Liver (tissue), 8 donors: ENCODE measurements at regions not wholly inside any gene's neighbourhood (a gene's known extent, or its start where the extent isn't known, plus 50 kb on each side); places are given as distances from the start of the nearest gene placed in this dataset.

Experiments
- DNase-seq: peaks from one replicate; pipeline ENCODE4 v3.0.0-alpha.2; 2017; ENCODE audit warnings: low spot score
- H3K27ac ChIP-seq, 2 donors: one replicate each; pipeline ENCODE4 v1.7.0; 2013; ENCODE audit warnings: inconsistent platforms in 2 of 2, low read length in 2 of 2, control low read depth in 1 of 2, low read depth in 1 of 2, mild to moderate bottlenecking in 1 of 2
- H3K27me3 ChIP-seq, 4 donors: one replicate each; pipeline versions ENCODE4 v1.6.1 to v1.7.0; 2013; ENCODE audit warnings: low read length in 3 of 4, inconsistent platforms in 1 of 4, mild to moderate bottlenecking in 1 of 4, moderate library complexity in 1 of 4; ENCODE audit not compliant: control insufficient read depth in 4 of 4, insufficient read depth in 4 of 4
- H3K36me3 ChIP-seq, 4 donors: one replicate each; pipeline versions ENCODE4 v1.6.1 to v1.7.0; 2013; ENCODE audit warnings: low read length in 3 of 4, mild to moderate bottlenecking in 3 of 4, low read depth in 1 of 4, moderate library complexity in 1 of 4; ENCODE audit not compliant: control insufficient read depth in 4 of 4, insufficient read depth in 3 of 4
- H3K4me1 ChIP-seq, 4 donors: one replicate each; pipeline versions ENCODE4 v1.6.1 to v1.7.0; 2013; ENCODE audit warnings: low read length in 3 of 4, mild to moderate bottlenecking in 3 of 4, moderate library complexity in 1 of 4; ENCODE audit not compliant: control insufficient read depth in 4 of 4, insufficient read depth in 4 of 4
- H3K4me3 ChIP-seq, 3 donors: one replicate each; pipeline versions ENCODE4 v1.6.1 to v1.7.0; 2013; ENCODE audit warnings: low read length in 3 of 3, control low read depth in 1 of 3, low read depth in 1 of 3, mild to moderate bottlenecking in 1 of 3
- H3K9ac ChIP-seq, 2 donors: one replicate each; pipeline ENCODE4 v1.7.0; 2013; ENCODE audit warnings: low read length in 2 of 2, mild to moderate bottlenecking in 2 of 2, moderate library complexity in 2 of 2, control low read depth in 1 of 2, low read depth in 1 of 2
- H3K9me3 ChIP-seq, 4 donors: one replicate each; pipeline versions ENCODE4 v1.6.1 to v1.7.0; 2013; ENCODE audit warnings: low read length in 3 of 4; ENCODE audit not compliant: control insufficient read depth in 4 of 4
- ATF3 ChIP-seq: IDR thresholded peaks from 2 replicates; pipeline ENCODE4 v1.6.1; 2016; ENCODE audit warnings: antibody characterized with exemption
- CTCF ChIP-seq: fragments of 150-350 bp; IDR thresholded peaks from 2 replicates; pipeline ENCODE4 v1.5.1; 2017; ENCODE audit warnings: improper control_type of control experiment, low read depth, low read length; ENCODE audit not compliant: missing input control
- EGR1 ChIP-seq, 2 donors: IDR thresholded peaks; 2 replicates each; pipeline ENCODE4 v1.6.1; 2016 to 2018; ENCODE audit warnings: antibody characterized with exemption in 2 of 2, low read depth in 2 of 2
- FOXA1 ChIP-seq: IDR thresholded peaks from 2 replicates; pipeline ENCODE4 v1.6.1; 2016; ENCODE audit warnings: antibody characterized with exemption
- FOXA2 ChIP-seq: IDR thresholded peaks from 2 replicates; pipeline ENCODE4 v1.6.1; 2016; ENCODE audit warnings: antibody characterized with exemption
- GABPA ChIP-seq, 2 donors: IDR thresholded peaks in 1 of 2; conservative IDR thresholded peaks in 1 of 2; 2 replicates each; pipeline ENCODE4 v1.6.1; 2016; ENCODE audit warnings: antibody characterized with exemption in 2 of 2, mild to moderate bottlenecking in 1 of 2, moderate library complexity in 1 of 2
- HNF4A ChIP-seq, 2 donors: conservative IDR thresholded peaks; 2 replicates each; pipeline ENCODE4 v1.6.1; 2016; ENCODE audit warnings: antibody characterized with exemption in 2 of 2, mild to moderate bottlenecking in 2 of 2
- HNF4G ChIP-seq: IDR thresholded peaks from 2 replicates; pipeline ENCODE4 v1.6.1; 2016; ENCODE audit warnings: antibody characterized with exemption
- JUND ChIP-seq, 2 donors: IDR thresholded peaks; 2 replicates each; pipeline ENCODE4 v1.6.1; 2016; ENCODE audit warnings: antibody characterized with exemption in 2 of 2
- NR2F2 ChIP-seq: IDR thresholded peaks from 2 replicates; pipeline ENCODE4 v1.6.1; 2016; ENCODE audit warnings: antibody characterized with exemption
- RAD21 ChIP-seq, 2 donors: IDR thresholded peaks; 2 replicates each; pipeline ENCODE4 v1.6.1; 2016; ENCODE audit warnings: antibody characterized with exemption in 2 of 2, mild to moderate bottlenecking in 2 of 2
- REST ChIP-seq: IDR thresholded peaks from 2 replicates; pipeline ENCODE4 v1.6.1; 2016; ENCODE audit warnings: antibody characterized with exemption, mild to moderate bottlenecking
- RXRA ChIP-seq, 2 donors: IDR thresholded peaks; 2 replicates each; pipeline ENCODE4 v1.6.1; 2017 to 2018; ENCODE audit warnings: antibody characterized with exemption in 2 of 2, mild to moderate bottlenecking in 1 of 2
- SP1 ChIP-seq: IDR thresholded peaks from 2 replicates; pipeline ENCODE4 v1.6.1; 2018; ENCODE audit warnings: antibody characterized with exemption, mild to moderate bottlenecking
- TAF1 ChIP-seq: conservative IDR thresholded peaks from 2 replicates; pipeline ENCODE4 v1.6.1; 2016; ENCODE audit warnings: antibody characterized with exemption, mild to moderate bottlenecking
- YY1 ChIP-seq: IDR thresholded peaks from 2 replicates; pipeline ENCODE4 v1.6.1; 2016; ENCODE audit warnings: antibody characterized with exemption, mild to moderate bottlenecking
- ZBTB33 ChIP-seq: IDR thresholded peaks from 2 replicates; pipeline ENCODE4 v1.6.1; 2016; ENCODE audit warnings: antibody characterized with exemption
- WGBS: extraction: QIAGEN DNeasy Blood & Tissue Kit; methylation state at CpG from one replicate; pipeline ENCODE4 v1.1.7; 2013; 5-methylcytosine and 5-hydroxymethylcytosine counted together
- TF ChIP-seq, protein P1 (sequence below): IDR thresholded peaks from 2 replicates; pipeline ENCODE4 v1.6.1; 2016; ENCODE audit warnings: antibody characterized with exemption
- donor health status: healthy.
- donor health status: healthy.
- donor health status: healthy.
- donor health status: healthy.
- donor health status: healthy.

- Histone ChIP-seq H3K27me3 (no peaks in the 10 kb centered on the region), H3K9me3 (no peaks in the 10 kb centered on the region), H3K9ac (no peak overlapping the region), H3K4me3 (no peak overlapping the region), H3K27ac (no peak overlapping the region), H3K36me3 (no peaks in the 10 kb centered on the region), H3K4me1 (no peaks in the 10 kb centered on the region)
- TF ChIP-seq TAF1 (no peak), FOXA2 (no peak), RXRA (IDR thresholded peaks at IDR 0.05) (no peak), EGR1 (IDR thresholded peaks at IDR 0.05; ENCODE audit: low read depth in 2 of 2) (no peak), FOXA1 (no peak), JUND (IDR thresholded peaks at IDR 0.05) (no peak), REST (no peak), ATF3 (no peak), SP1 (no peak), RAD21 (IDR thresholded peaks at IDR 0.05) (no peak), ZBTB33 (no peak), GABPA (IDR thresholded peaks at IDR 0.05 in 1 of 2, conservative IDR thresholded peaks at IDR 0.05 in 1 of 2) (no peak), NR2F2 (no peak), HNF4A (conservative IDR thresholded peaks at IDR 0.05) (no peak), YY1 (no peak), CTCF (no peak), HNF4G (no peak)
- TF ChIP-seq, protein P1, sequence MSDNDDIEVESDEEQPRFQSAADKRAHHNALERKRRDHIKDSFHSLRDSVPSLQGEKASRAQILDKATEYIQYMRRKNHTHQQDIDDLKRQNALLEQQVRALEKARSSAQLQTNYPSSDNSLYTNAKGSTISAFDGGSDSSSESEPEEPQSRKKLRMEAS: no peak
- WGBS: 53% methylated on average over 5 of the region's 5 CpGs
- no peak for DNase-seq
Observed at GRCh38 chr4:124179506-124180186, 532.9 kb downstream of the ANKRD50 start.
